ENCODE measurements at regions not wholly inside any gene's neighbourhood (a gene's known extent, or its start where the extent isn't known, plus 50 kb on each side); places are given as distances from the start of the nearest gene placed in this dataset.

- DNase-seq = no peak
Measured at GRCh38 chr7:49389871-49390479, 383.5 kb upstream of the VWC2 start.

- no peak for DNase-seq
Measured at GRCh38 chr7:49396229-49396628, 377.2 kb upstream of the VWC2 start.

- DNase-seq = no peak
Measured at GRCh38 chr7:49397750-49398149, 375.7 kb upstream of the VWC2 start.

- DNase-seq = no peak
Measured at GRCh38 chr7:49398236-49398635, 375.2 kb upstream of the VWC2 start.

GRCh38 chr7:49398746-49399145, 374.7 kb upstream of the VWC2 start:
- DNase-seq = no peak

GRCh38 chr7:49400891-49401550, 372.4 kb upstream of the VWC2 start:
- no peak for DNase-seq

GRCh38 chr7:49403844-49404243, 369.6 kb upstream of the VWC2 start:
- no peak for DNase-seq

- DNase-seq = no peak
Measured at GRCh38 chr7:49407205-49407604, 366.2 kb upstream of the VWC2 start.

GRCh38 chr7:49417034-49417433, 356.4 kb upstream of the VWC2 start:
- no peak for DNase-seq

- no peak for DNase-seq
Measured at GRCh38 chr7:49418963-49419362, 354.5 kb upstream of the VWC2 start.

GRCh38 chr7:49422564-49422963, 350.9 kb upstream of the VWC2 start:
- no peak for DNase-seq

GRCh38 chr7:49424109-49424508, 349.3 kb upstream of the VWC2 start:
- no peak for DNase-seq

- no peak for DNase-seq
Measured at GRCh38 chr7:49425277-49425818, 348.1 kb upstream of the VWC2 start.

- no peak for DNase-seq
Measured at GRCh38 chr7:49432254-49432653, 341.2 kb upstream of the VWC2 start.

- no peak for DNase-seq
Measured at GRCh38 chr7:49433794-49434193, 339.6 kb upstream of the VWC2 start.

- no peak for DNase-seq
Measured at GRCh38 chr7:49434846-49435245, 338.6 kb upstream of the VWC2 start.

- DNase-seq = no peak
Measured at GRCh38 chr7:49438281-49438680, 335.2 kb upstream of the VWC2 start.

- DNase-seq = no peak
Measured at GRCh38 chr7:49443515-49443914, 329.9 kb upstream of the VWC2 start.

GRCh38 chr7:49453486-49453885, 320.0 kb upstream of the VWC2 start:
- DNase-seq = no peak

- DNase-seq = no peak
Measured at GRCh38 chr7:49479441-49479840, 294.0 kb upstream of the VWC2 start.

- no peak for DNase-seq
Measured at GRCh38 chr7:49479936-49480544, 293.4 kb upstream of the VWC2 start.

GRCh38 chr7:49481075-49481474, 292.4 kb upstream of the VWC2 start:
- DNase-seq = no peak

- no peak for DNase-seq
Measured at GRCh38 chr7:49483142-49483541, 290.3 kb upstream of the VWC2 start.

Data from midbrain (tissue), 1 donor.